WTC11 (cell line): ENCODE measurements at regions not wholly inside any gene's neighbourhood (a gene's known extent, or its start where the extent isn't known, plus 50 kb on each side); places are given as distances from the start of the nearest gene placed in this dataset.

Experiments
- ATAC-seq: fragments of 200-7000 bp; cut with Tn5 transposase; 2 replicates; pipeline ENCODE4 v1.10.0; 2021; ENCODE audit warnings: mild to moderate bottlenecking, moderate library complexity
- CTCF ChIA-PET: fragments of 300-600 bp; sonication (Branson Sonifier 250); formaldehyde crosslinking; loops from one replicate; lab custom pipeline; 2021; ENCODE audit warnings: antibody characterized with exemption; lab: Charles Lee
- POLR2A ChIA-PET: fragments of 350-600 bp; sonication (Branson Sonifier 250); formaldehyde crosslinking; loops from one replicate; lab custom pipeline; 2021; ENCODE audit warnings: antibody characterized with exemption; lab: Charles Lee
- DNase-seq: peaks from one replicate; pipeline ENCODE4 v3.0.0; 2021; ENCODE audit warnings: low spot score
- H3K27ac Mint-ChIP-seq: 2 replicates; pipeline ENCODE4 v1.8.0; 2021; ENCODE audit warnings: mixed read lengths
- H3K27me3 Mint-ChIP-seq: 2 replicates; pipeline ENCODE4 v1.8.0; 2021; ENCODE audit warnings: low read depth, mild to moderate bottlenecking, moderate library complexity, mixed read lengths
- H3K36me3 Mint-ChIP-seq: 2 replicates; pipeline ENCODE4 v1.8.0; 2021; ENCODE audit warnings: mixed read lengths
- H3K4me1 Mint-ChIP-seq: 2 replicates; pipeline ENCODE4 v1.8.0; 2022; ENCODE audit warnings: mixed read lengths
- H3K4me3 Mint-ChIP-seq: 2 replicates; pipeline ENCODE4 v1.8.0; 2021; ENCODE audit warnings: mild to moderate bottlenecking, moderate library complexity, mixed read lengths
- H3K9me3 Mint-ChIP-seq: 2 replicates; pipeline ENCODE4 v1.8.0; 2021; ENCODE audit warnings: mixed read lengths
- ATF1 ChIP-seq: sonication (generic); formaldehyde crosslinking; IDR thresholded peaks from 2 replicates; pipeline ENCODE4 v1.8.1; 2023; ENCODE audit warnings: mild to moderate bottlenecking, moderate library complexity, missing genetic modification reagents
- CBFB ChIP-seq: sonication (generic); formaldehyde crosslinking; IDR thresholded peaks from 2 replicates; pipeline ENCODE4 v1.8.1; 2022; ENCODE audit warnings: mild to moderate bottlenecking, low read depth, missing genetic modification reagents
- CDX4 ChIP-seq: fragments of 250-450 bp; sonication (Bioruptor Pico); IDR thresholded peaks from 2 replicates; pipeline ENCODE4 v1.9.0; 2021; ENCODE audit warnings: moderate library complexity, mild to moderate bottlenecking, inconsistent platforms, borderline replicate concordance
- E2F5 ChIP-seq: sonication (generic); formaldehyde crosslinking; IDR thresholded peaks from 2 replicates; pipeline ENCODE4 v1.8.1; 2022; ENCODE audit warnings: mild to moderate bottlenecking, moderate library complexity, missing genetic modification reagents
- ERG ChIP-seq: fragments of 250-450 bp; sonication (Bioruptor Pico); IDR thresholded peaks from 2 replicates; pipeline ENCODE4 v1.8.0; 2021; ENCODE audit warnings: mild to moderate bottlenecking
- ETV6 ChIP-seq: sonication (generic); formaldehyde crosslinking; IDR thresholded peaks from 2 replicates; pipeline ENCODE4 v1.8.1; 2022; ENCODE audit warnings: mild to moderate bottlenecking, missing genetic modification reagents
- FOXP4 ChIP-seq: sonication (generic); formaldehyde crosslinking; IDR thresholded peaks from 2 replicates; pipeline ENCODE4 v1.8.0; 2022; ENCODE audit warnings: mild to moderate bottlenecking, missing genetic modification reagents
- GABPB1 ChIP-seq: sonication (generic); formaldehyde crosslinking; IDR thresholded peaks from 2 replicates; pipeline ENCODE4 v1.8.1; 2023; ENCODE audit warnings: mild to moderate bottlenecking, missing genetic modification reagents
- HMGA2 ChIP-seq: fragments of 250-450 bp; sonication (Bioruptor Pico); IDR thresholded peaks from 2 replicates; pipeline ENCODE4 v1.4.0; 2021; ENCODE audit warnings: mild to moderate bottlenecking, moderate library complexity
- MAX ChIP-seq: sonication (generic); formaldehyde crosslinking; IDR thresholded peaks from 2 replicates; pipeline ENCODE4 v1.8.0; 2022; ENCODE audit warnings: mild to moderate bottlenecking, missing genetic modification reagents
- MLX ChIP-seq: sonication (generic); formaldehyde crosslinking; IDR thresholded peaks from 2 replicates; pipeline ENCODE4 v1.8.1; 2023; ENCODE audit warnings: mild to moderate bottlenecking, missing genetic modification reagents, moderate library complexity
- NR2C2 ChIP-seq: sonication (generic); formaldehyde crosslinking; IDR thresholded peaks from 2 replicates; pipeline ENCODE4 v1.8.0; 2022; ENCODE audit warnings: mild to moderate bottlenecking, missing genetic modification reagents
- PREB ChIP-seq: sonication (generic); formaldehyde crosslinking; IDR thresholded peaks from 2 replicates; pipeline ENCODE4 v1.8.1; 2022; ENCODE audit warnings: mild to moderate bottlenecking, missing genetic modification reagents, moderate library complexity, borderline replicate concordance
- RELA ChIP-seq: sonication (generic); formaldehyde crosslinking; IDR thresholded peaks from 2 replicates; pipeline ENCODE4 v1.8.1; 2022; ENCODE audit warnings: missing genetic modification reagents, mild to moderate bottlenecking, borderline replicate concordance
- TP53 ChIP-seq: sonication (generic); formaldehyde crosslinking; IDR thresholded peaks from 2 replicates; pipeline ENCODE4 v1.8.1; 2023; ENCODE audit warnings: mild to moderate bottlenecking, missing genetic modification reagents
- ZNF138 ChIP-seq: sonication (generic); formaldehyde crosslinking; conservative IDR thresholded peaks from 2 replicates; pipeline ENCODE4 v1.8.1; 2022; ENCODE audit warnings: mild to moderate bottlenecking, moderate library complexity, missing genetic modification reagents
- ZSCAN18 ChIP-seq: fragments of 250-450 bp; sonication (Bioruptor Pico); IDR thresholded peaks from 2 replicates; pipeline ENCODE4 v2.1.2; 2022; ENCODE audit warnings: mild to moderate bottlenecking, moderate library complexity

GRCh38 chr10:130887170-130887569 is 424.4 kb downstream of the TCERG1L start:
- Mint-ChIP-seq H3K9me3 (peaks cover 53% of the 10 kb centered on the region), H3K4me3 (no peak overlapping the region), H3K4me1 (no peaks in the 10 kb centered on the region), H3K36me3 (peaks cover 48% of the 10 kb centered on the region), H3K27ac (no peak overlapping the region), H3K27me3 (no peaks in the 10 kb centered on the region; the same call in 1 of the 2 replicates)
- ATAC-seq: no peak
- CTCF ChIA-PET: no interaction called here
- TF ChIP-seq CDX4 (no peak), ATF1 (CRISPR knock-in tag) (no peak), ZNF138 (CRISPR knock-in tag) (no peak), NR2C2 (CRISPR knock-in tag) (no peak), GABPB1 (no peak), ZSCAN18 (CRISPR knock-in tag) (no peak), E2F5 (CRISPR knock-in tag) (no peak)
- TF ChIP-seq, all 79 proteins: peak for 0
- POLR2A ChIA-PET: no interaction called here
- no peak for DNase-seq

GRCh38 chr10:130888493-130888892 is 423.0 kb downstream of the TCERG1L start:
- Mint-ChIP-seq H3K27ac (no peak overlapping the region), H3K4me1 (no peaks in the 10 kb centered on the region), H3K36me3 (peaks cover 48% of the 10 kb centered on the region)
- TF ChIP-seq HMGA2 (peak; percentile 95), RELA (CRISPR knock-in tag) (no peak), MLX (CRISPR knock-in tag) (no peak), ERG (CRISPR knock-in tag) (no peak)
- TF ChIP-seq, all 79 proteins: peak for 1
- peaks cover 6% of the 10 kb centered on the region for H3K27me3 Mint-ChIP-seq
- no peak for DNase-seq
- no peak overlapping the region for H3K4me3 Mint-ChIP-seq
- POLR2A ChIA-PET: no interaction called here
- peaks cover 51% of the 10 kb centered on the region for H3K9me3 Mint-ChIP-seq
- no peak for ATAC-seq
- CTCF ChIA-PET: no interaction called here

- POLR2A ChIA-PET: no interaction called here
- CTCF ChIA-PET: no interaction called here
Measured at GRCh38 chr10:130889240-130889639, 422.3 kb downstream of the TCERG1L start.

More at GRCh38 chr10:130889240-130889639, 422.3 kb downstream of the TCERG1L start:
- Mint-ChIP-seq H3K36me3 (peaks cover 54% of the 10 kb centered on the region), H3K27ac (no peak overlapping the region), H3K4me3 (no peak overlapping the region), H3K4me1 (no peaks in the 10 kb centered on the region), H3K9me3 (peaks cover 51% of the 10 kb centered on the region), H3K27me3 (peaks cover 8% of the 10 kb centered on the region)
- TF ChIP-seq TP53 (CRISPR knock-in tag) (no peak), FOXP4 (no peak), MAX (CRISPR knock-in tag) (no peak), NR2C2 (CRISPR knock-in tag) (no peak), CBFB (CRISPR knock-in tag) (no peak), ETV6 (CRISPR knock-in tag) (no peak), PREB (CRISPR knock-in tag) (no peak)
- no peak for ATAC-seq
- DNase-seq: no peak
